Peyer's patch (tissue), 4 donors: ENCODE measurements at regions not wholly inside any gene's neighbourhood (a gene's known extent, or its start where the extent isn't known, plus 50 kb on each side); places are given as distances from the start of the nearest gene placed in this dataset.

Experiments used
- POLR2A ChIP-seq, 2 donors: fragments of 450-650 bp; IDR thresholded peaks; one replicate each; pipeline ENCODE4 v1.5.1; 2017; ENCODE audit warnings: antibody characterized with exemption in 2 of 2, mild to moderate bottlenecking in 2 of 2, moderate library complexity in 2 of 2
- TF ChIP-seq, protein P1 (sequence below), 6 experiments: fragments of 450-650 bp in 4 of 6; fragments of 200-600 bp in 2 of 6; sonication (generic) in 1 of 6; IDR thresholded peaks; one replicate each; pipeline ENCODE4 v1.5.1; 2017 to 2019; ENCODE audit warnings: antibody characterized with exemption in 6 of 6, mild to moderate bottlenecking in 3 of 6, moderate library complexity in 1 of 6

DNA sequence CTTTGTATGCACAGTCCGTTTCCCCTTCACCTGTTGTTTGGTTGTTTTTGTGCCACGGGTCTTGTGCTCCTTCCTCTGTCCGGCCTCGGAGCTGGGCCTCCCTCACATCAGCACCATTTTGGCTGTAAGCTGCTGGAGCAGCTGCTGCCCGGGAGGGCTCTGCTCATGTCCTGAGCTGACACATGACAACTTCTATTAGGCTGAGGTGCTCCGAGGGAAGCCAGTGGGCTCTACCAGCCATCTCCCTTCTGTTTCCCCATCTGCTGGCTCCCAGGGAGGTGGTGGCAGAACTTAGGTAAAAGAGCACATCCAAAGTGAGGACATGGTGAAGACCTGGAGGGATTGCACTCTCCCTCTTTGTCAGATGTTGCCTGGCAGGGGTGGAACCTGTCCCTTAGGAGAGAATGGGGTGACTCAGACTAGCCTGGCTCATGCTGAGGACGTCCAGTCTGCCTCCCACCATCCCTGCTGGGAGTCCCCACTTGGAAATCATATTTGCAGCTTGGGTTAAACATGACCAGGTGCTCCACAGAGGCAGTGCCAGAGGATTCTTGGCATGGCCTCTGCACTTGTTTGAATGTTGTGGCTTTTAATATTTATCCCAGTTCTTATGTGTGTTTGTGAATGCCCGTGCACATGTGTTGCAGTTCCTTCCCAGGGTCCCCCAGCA is 49.8 kb upstream of the TNP1 start:
- TF ChIP-seq, protein P1, sequence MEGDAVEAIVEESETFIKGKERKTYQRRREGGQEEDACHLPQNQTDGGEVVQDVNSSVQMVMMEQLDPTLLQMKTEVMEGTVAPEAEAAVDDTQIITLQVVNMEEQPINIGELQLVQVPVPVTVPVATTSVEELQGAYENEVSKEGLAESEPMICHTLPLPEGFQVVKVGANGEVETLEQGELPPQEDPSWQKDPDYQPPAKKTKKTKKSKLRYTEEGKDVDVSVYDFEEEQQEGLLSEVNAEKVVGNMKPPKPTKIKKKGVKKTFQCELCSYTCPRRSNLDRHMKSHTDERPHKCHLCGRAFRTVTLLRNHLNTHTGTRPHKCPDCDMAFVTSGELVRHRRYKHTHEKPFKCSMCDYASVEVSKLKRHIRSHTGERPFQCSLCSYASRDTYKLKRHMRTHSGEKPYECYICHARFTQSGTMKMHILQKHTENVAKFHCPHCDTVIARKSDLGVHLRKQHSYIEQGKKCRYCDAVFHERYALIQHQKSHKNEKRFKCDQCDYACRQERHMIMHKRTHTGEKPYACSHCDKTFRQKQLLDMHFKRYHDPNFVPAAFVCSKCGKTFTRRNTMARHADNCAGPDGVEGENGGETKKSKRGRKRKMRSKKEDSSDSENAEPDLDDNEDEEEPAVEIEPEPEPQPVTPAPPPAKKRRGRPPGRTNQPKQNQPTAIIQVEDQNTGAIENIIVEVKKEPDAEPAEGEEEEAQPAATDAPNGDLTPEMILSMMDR (IDR thresholded peaks at IDR 0.05): no peak
- TF ChIP-seq POLR2A (IDR thresholded peaks at IDR 0.05): no peak
